ENCODE measurements at regions not wholly inside any gene's neighbourhood (a gene's known extent, or its start where the extent isn't known, plus 50 kb on each side); places are given as distances from the start of the nearest gene placed in this dataset.

DNA sequence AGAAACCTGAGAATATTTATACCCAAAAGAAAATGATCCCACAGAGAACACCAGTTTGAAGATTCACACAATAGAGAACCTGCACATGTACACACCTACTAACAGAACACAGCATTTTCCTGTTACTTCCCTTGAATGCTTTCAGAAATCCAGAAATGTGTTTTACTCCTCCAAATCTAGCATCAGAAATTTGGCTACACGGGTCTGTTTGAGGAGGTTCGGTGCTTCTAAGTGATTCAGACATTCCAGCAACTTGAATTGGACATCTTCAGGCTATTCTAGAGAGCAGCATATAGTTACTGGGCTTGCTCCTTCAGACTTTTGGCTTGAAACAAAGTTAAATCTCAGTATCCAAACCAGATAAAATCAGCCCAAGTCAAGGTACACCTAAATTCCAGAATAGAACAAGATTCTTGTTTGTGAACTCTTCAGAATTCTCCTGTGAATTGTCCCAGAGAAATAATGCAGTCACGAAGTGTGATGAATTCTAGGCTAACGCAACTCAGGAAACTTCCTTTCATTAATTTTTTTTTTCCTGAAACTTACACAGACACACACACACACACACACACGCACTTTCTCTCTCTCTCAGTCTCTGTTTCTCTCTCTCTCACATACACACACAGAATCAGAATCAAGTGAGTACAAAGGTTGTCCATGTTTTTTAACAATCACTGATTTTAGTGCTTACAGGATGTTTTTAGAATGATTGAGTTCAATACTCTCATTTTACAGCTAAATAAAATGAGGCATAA, 278.4 kb upstream of the SNX7 start:
- DNase-seq (ENCODE audit: low read depth) = no peak

- no peak for DNase-seq (ENCODE audit: low read depth)
Observed at GRCh38 chr1:98382586-98382985, 278.9 kb upstream of the SNX7 start.

DNA sequence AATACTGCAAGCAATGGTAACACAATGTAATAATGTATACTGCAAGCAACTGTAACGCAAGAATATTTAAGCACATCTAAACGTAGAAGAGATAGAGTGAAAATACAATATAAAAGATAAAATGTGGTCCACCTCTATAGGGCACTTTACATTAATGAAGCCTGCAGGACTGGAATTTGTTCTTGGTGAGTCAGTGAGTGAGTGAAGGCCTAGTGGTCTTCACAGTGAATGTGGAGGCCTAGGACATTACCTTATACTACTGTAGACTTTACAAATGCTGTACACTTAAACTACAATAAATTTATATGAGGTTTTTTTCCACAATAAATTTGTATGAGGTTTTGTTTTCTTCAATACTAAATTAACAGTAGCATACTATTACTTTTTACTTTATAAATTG, 287.4 kb upstream of the SNX7 start:
- no peak for DNase-seq (ENCODE audit: low read depth)

DNA sequence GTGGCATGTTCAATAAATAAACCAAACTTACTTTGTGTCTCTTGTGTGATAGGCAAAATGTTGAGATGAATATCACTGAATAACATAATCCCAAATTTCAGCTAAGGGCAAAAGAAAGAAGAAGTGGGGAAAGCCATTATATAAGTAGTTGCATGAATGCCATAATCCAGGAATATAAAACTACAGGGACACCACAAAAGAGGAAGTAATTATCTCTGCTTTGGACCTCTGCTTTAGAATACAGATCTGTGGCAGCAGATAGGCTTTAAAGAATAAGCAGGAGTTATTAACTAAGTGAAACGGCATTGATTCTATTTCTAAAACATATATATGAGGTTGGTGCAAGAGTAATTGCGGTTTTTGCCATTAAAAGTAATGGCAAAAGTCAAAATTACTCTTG, 288.5 kb upstream of the SNX7 start:
- DNase-seq (ENCODE audit: low read depth) = no peak

GRCh38 chr1:98371764-98372163, 289.8 kb upstream of the SNX7 start:
- no peak for DNase-seq (ENCODE audit: low read depth)

- DNase-seq (ENCODE audit: low read depth) = no peak
Observed at GRCh38 chr1:98369463-98369862, 292.1 kb upstream of the SNX7 start.

DNA sequence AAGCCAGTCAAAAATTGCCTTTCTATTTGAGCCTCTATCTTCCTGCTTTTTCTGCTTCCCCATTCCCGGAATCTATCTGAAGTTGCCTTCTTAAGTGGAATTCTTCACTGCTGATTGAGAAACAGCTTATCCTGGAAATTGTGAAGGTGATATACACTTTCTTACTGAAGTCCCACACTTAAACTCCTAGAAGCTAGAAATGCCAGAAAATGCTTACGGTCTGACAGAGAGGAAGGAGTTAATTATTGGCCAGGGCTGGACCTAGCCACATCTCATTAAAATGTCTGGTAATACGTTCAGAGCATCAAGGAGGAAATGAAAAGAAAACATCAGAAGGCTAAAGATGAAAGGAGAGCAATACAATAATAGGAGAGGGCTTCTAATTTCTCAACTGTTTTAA, 292.5 kb upstream of the SNX7 start:
- DNase-seq (ENCODE audit: low read depth) = no peak

DNA sequence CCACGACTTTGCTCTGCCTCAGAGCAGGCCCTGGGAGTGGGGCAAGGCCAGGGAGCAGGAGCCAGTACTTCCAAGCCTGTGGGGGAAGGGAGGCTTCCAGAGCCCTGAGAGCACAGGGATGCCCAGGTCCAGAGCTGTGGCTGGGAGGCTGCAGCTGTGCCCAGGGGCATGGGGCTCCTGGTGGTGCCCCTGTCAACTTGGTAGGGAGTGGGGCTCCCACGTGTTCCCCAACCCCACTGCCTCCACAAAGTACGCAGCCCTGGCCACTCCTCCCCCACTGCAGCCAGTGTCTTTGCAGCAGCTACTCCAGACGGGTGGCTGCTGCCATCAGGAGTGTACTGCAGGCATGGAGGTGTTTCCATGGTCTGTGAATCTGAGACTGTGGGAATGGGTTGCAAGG, 294.1 kb upstream of the SNX7 start:
- no peak for DNase-seq (ENCODE audit: low read depth)

- no peak for DNase-seq (ENCODE audit: low read depth)
Observed at GRCh38 chr1:98366343-98366742, 295.2 kb upstream of the SNX7 start.

- no peak for DNase-seq (ENCODE audit: low read depth)
Observed at GRCh38 chr1:98364544-98364943, 297.0 kb upstream of the SNX7 start.

GRCh38 chr1:98360864-98361263, 300.7 kb upstream of the SNX7 start:
- no peak for DNase-seq (ENCODE audit: low read depth)

DNA sequence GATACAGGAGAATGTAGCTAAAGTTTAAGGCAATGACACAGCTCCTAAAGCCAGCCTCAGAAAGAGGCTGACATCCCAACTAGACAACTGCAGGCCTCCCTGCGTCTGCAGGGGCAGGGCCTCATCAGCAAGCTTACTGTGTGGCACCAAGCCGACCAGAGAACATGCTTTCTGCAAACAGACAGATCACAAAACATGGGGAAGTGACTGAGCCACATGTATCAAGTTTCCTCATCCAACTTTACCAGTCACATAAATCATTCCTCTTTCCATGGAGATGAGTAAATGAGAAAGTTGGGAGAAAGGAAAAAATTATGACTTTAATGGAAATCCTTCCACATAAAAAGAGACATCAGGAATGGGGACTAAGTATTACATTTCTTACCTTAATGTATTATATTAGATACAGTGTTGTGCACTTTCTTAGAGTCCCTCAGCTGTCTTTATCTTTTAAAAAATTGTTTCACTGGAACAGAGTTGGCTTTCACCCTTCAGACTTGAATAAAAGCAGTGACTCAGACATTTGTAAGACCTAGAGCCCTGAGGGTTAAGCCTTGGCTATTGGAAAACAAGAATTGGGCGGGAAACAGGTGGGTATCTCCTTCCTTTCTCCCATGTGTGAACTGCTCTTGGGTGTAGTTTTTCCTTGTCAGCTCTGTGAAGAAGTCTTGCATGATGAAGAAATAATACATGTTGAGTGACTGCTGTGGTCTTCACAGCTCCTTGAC, 305.7 kb upstream of the SNX7 start:
- DNase-seq (ENCODE audit: low read depth) = peak; percentile 41

DNA sequence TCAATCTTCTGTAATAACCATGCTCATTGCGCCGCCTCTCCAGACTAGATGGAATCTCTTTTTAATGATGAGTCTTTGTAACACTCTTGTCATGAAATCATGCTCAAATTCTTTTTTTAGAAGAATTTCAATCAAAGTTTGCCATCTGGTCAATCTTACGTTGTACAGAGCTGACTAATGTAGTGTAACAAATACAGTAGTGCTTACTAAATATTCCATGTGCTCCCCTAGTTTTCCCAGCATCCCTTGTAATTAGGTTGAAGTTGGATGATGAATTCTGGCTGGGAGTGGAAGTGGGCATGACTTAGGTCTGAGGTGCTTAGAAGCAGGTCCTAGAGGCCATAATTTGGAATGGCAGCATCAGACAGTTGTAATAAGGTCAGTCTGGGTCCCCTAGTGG, 309.1 kb upstream of the SNX7 start:
- no peak for DNase-seq (ENCODE audit: low read depth)

DNA sequence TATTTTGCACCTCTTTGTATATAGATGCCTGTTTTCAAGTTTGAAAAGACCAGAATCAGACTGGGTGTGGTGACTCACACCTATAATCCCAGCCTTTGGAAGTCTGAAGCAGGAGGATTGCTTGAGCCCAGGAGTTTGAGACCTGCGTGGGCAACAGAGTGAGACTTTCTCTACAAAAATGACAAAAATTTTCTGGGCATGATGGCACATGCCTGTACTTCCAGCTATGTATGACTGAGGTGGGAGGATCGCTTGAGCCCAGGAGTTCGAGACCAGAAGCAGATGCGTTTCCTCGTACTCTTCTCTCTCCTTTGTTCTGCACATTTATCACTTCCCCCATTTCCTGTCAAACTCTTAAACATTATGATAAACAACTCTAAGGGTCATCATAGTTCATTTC, 310.0 kb upstream of the SNX7 start:
- no peak for DNase-seq (ENCODE audit: low read depth)

DNA sequence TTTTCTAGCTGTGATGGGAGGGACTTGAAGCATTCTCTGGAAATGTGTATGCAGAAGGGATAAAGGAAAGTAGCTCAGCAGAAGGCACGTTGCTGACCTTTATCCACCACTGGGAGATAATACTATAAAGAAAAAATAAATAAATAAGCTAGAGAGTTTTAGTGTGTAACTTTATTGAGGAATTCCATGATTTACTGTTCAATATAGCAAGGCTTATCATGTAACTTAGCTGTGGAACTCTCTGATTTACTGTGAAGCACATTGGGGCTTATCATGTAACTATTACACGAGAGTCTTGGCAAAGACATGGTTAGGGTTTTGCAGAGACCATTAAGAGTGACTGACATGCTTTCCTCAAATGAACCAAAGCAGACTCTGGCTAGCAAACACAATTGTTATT, 316.1 kb upstream of the SNX7 start:
- DNase-seq (ENCODE audit: low read depth) = no peak

GRCh38 chr1:98344731-98345130, 316.8 kb upstream of the SNX7 start:
- no peak for DNase-seq (ENCODE audit: low read depth)

DNA sequence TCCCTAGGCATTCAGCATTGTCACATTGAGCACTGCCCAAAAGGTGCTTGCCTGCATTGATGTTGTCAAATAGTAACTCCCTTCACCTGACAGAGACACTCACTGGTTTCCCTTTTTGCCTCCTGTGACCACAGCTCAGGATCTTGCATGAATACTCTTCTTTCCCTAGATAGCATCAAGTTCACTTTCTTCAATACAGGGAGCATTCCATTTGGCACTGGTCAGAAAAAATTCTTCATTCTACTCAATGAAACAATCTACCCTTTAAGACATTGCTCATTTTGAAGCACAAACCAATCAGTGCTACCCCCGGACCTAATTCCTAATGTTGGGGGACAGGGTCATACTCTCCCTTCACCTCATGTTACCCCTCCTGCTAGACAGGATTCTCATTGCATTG, 319.0 kb upstream of the SNX7 start:
- no peak for DNase-seq (ENCODE audit: low read depth)

GRCh38 chr1:98340511-98340910, 321.0 kb upstream of the SNX7 start:
- DNase-seq (ENCODE audit: low read depth) = no peak

- no peak for DNase-seq (ENCODE audit: low read depth)
Observed at GRCh38 chr1:98336472-98337083, 324.9 kb upstream of the SNX7 start.

- DNase-seq (ENCODE audit: low read depth) = no peak
Observed at GRCh38 chr1:98333936-98334335, 327.6 kb upstream of the SNX7 start.

DNA sequence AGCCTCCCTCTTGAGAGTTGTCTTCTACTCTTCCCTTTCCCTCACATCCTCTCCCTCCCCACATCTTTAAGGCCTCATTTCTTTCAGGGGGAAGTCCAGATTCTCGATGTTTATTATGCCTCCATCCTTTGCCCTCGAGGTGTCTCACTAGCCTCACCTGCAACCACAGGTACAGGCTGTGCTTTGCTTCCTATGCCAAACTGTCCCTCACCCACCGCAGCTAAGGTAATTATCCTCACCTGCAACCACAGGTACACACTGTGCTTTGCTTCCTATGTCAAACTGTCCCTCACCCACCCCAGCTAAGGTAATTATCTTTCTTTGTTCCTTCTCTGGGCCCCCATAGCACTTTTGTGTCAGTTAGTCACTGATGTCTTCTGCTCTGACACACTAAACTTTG, 328.1 kb upstream of the SNX7 start:
- no peak for DNase-seq (ENCODE audit: low read depth)

DNA sequence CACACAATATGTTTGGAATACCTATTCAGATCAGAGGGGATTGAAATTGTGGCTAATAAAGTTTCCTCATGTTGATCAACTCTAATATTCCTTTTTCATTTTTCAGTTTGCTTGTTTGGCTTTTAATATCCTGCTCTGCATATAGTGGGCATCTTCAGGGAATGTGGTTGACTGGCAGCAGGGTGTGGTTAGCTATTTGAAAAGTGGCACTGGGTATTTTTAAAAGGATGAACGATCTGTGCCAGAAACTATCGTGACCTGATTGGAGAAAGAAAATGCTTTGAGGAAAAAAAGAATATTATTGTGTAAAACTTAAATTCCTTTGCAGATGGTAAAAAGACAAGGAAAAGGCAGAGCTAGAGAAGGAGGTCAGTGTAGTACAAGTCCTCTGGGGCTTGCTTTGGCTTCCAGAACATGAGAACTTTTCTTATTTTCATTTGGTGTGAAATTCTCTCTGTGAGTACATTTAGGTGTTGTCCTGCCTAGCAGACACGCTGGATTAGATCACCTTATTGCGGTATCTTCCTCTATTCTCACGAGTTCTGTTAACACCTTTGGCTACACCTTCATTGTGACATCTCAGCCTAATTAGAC, 329.7 kb upstream of the SNX7 start:
- no peak for DNase-seq (ENCODE audit: low read depth)

DNA sequence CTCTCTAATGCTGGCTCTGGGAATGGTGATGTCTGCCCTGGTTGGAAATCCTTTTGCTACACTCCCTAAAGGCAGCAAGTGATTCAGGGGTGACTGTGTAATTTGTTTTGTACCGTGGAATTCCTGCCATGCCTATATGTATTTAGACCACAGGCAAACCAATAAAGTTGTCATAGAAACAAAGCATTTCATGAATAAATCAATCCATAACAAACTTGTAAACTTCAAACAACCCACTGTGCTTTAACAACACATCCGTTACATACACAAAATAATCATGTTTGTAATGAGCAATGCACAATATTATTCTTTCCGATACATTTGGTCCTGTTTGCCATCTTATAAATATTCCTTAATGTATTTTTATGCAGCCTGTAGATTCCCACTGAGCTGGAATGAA, 330.3 kb upstream of the SNX7 start:
- DNase-seq (ENCODE audit: low read depth) = peak; percentile 38

Data from stromal cell of bone marrow (primary cell).